HPDE6-E6E7 (cell line): ENCODE measurements at regions not wholly inside any gene's neighbourhood (a gene's known extent, or its start where the extent isn't known, plus 50 kb on each side); places are given as distances from the start of the nearest gene placed in this dataset.

Source experiments
- DNase-seq: peaks from one replicate; pipeline ENCODE4 v3.0.0; 2011; ENCODE audit warnings: missing footprints; ENCODE audit errors: extremely low spot score

- peak; percentile 29 for DNase-seq
Measured at GRCh38 chr10:118471863-118472262, 123.6 kb downstream of the PRLHR start.

- no peak for DNase-seq
Measured at GRCh38 chr10:118470470-118470869, 125.0 kb downstream of the PRLHR start.

GRCh38 chr10:118467200-118467599, 125.1 kb upstream of the FAM204A start:
- DNase-seq = no peak

- no peak for DNase-seq
Measured at GRCh38 chr10:118465300-118465874, 123.3 kb upstream of the FAM204A start.

GRCh38 chr10:118463740-118464139, 121.6 kb upstream of the FAM204A start:
- no peak for DNase-seq

GRCh38 chr10:118462401-118462800, 120.3 kb upstream of the FAM204A start:
- no peak for DNase-seq

- peak; percentile 58 for DNase-seq
Measured at GRCh38 chr10:118459642-118460193, 117.6 kb upstream of the FAM204A start.

- no peak for DNase-seq
Measured at GRCh38 chr10:118458957-118459641, 117.0 kb upstream of the FAM204A start.

- no peak for DNase-seq
Measured at GRCh38 chr10:118457824-118458428, 115.8 kb upstream of the FAM204A start.

GRCh38 chr10:118455181-118455695, 113.1 kb upstream of the FAM204A start:
- DNase-seq = no peak

- DNase-seq = no peak
Measured at GRCh38 chr10:118454211-118454610, 112.1 kb upstream of the FAM204A start.

GRCh38 chr10:118452098-118452497, 110.0 kb upstream of the FAM204A start:
- no peak for DNase-seq

GRCh38 chr10:118449521-118449920, 107.4 kb upstream of the FAM204A start:
- no peak for DNase-seq

- no peak for DNase-seq
Measured at GRCh38 chr10:118448744-118449143, 106.6 kb upstream of the FAM204A start.

GRCh38 chr10:118447478-118448270, 105.5 kb upstream of the FAM204A start:
- DNase-seq = no peak

- DNase-seq = no peak
Measured at GRCh38 chr10:118445535-118445934, 103.4 kb upstream of the FAM204A start.

- DNase-seq = no peak
Measured at GRCh38 chr10:118444069-118444468, 101.9 kb upstream of the FAM204A start.

GRCh38 chr10:118442032-118442431, 99.9 kb upstream of the FAM204A start:
- DNase-seq = no peak

- no peak for DNase-seq
Measured at GRCh38 chr10:118439824-118440223, 97.7 kb upstream of the FAM204A start.

GRCh38 chr10:118436742-118437141, 94.6 kb upstream of the FAM204A start:
- no peak for DNase-seq

GRCh38 chr10:118430190-118430589, 88.1 kb upstream of the FAM204A start:
- DNase-seq = no peak
